ACHN (cell line): ENCODE measurements at regions not wholly inside any gene's neighbourhood (a gene's known extent, or its start where the extent isn't known, plus 50 kb on each side); places are given as distances from the start of the nearest gene placed in this dataset.
"Not testable (repeated sequence)": the region's sequence is repeated elsewhere in the genome, so short reads cannot be mapped to it uniquely, and the experiment has no call there.

Experiments used
- DNase-seq: peaks from one replicate; pipeline ENCODE4 v3.0.0-alpha.2; 2015
- in situ Hi-C: cut with HindIII; loops from 2 replicates; pipeline ENCODE4 v1.10.0; 2017; ENCODE audit warnings: low sequenced_read_pairs, low pct_ligation_motif_present, low pct_unique_long_range_greater_than_20kb

DNA sequence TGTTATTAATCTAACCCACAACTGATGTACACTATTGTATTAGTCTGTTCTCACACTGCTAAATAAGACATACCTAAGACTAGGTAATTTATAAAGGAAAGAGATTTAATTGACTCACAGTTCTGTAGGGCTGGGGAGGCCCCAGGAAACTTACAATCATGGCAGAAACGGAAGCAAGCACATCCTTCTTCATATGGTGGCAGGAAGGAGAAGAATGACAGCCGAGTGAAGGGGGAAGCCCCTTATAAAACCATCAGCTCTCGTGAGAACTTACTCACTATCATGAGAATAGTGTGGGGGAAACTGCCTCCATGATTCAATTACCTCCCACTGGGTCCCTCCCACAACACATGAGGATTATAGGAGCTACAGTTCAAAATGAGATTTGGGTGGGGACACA, 210.3 kb upstream of the POU1F1 start:
- DNase-seq, in situ Hi-C loops: not testable (repeated sequence)

DNA sequence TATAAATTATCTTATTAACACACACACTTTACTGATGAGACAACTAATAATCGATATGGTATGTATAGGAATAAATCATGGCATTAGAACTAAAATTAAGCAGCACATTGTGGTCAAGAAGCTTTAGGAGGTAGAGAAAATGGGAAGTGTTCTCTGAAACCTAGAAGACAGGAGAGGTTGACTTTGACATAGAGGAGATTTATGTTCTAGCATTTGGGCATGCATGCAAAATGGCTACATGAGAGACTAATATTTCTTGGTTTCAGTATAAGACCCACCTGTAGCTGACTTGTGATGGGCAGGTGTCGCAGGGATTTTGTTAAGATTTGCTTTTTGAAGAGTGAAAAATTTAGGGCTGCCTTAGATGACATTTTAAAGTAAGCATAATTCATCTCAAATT, 209.7 kb upstream of the POU1F1 start:
- in situ Hi-C loops = no loop called here
- DNase-seq = no peak

GRCh38 chr3:87478716-87479115, 202.3 kb upstream of the POU1F1 start:
- no peak for DNase-seq
- in situ Hi-C loops = no loop called here

GRCh38 chr3:87473944-87474343, 197.6 kb upstream of the POU1F1 start:
- no peak for DNase-seq
- in situ Hi-C loops = no loop called here

DNA sequence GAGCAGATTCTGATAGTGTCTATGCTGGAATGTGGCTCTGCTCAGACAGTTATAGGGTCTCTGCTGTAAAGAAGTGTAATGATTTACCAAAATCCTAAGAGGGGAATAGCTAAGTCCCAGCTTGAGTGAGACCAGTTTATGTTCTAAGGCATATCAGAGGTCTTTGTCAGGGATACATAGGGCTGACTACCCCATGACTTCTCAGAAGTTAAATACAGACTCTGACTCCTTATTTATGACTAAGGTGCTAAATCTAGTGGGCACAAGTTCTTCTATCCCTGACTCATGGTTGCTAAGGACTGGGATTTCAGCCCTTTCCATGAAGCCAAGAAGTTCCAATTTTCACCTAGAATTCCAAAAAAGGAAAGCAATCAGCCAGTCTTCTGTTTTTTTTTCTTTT, 192.6 kb upstream of the POU1F1 start:
- in situ Hi-C loops = no loop called here
- no peak for DNase-seq

DNA sequence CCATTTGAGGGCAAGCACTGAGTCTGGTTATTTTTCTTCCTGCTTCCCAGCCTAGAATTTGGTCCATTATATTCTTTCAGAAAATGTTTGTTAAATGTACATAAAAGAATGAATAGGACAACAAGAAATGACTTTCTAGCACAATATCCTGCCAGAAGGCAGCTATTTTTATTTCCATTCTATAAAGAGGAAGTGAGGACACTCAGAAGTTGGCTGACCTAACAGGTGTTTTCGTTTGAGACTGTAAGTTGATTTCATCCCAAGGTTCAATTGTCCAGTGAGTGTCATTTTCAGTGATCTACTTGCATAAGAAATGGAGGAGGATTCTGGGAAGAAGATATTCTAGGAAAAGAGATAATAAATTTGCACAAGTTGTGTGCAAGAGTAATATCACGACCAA, 191.9 kb upstream of the POU1F1 start:
- in situ Hi-C loops = no loop called here
- no peak for DNase-seq

DNA sequence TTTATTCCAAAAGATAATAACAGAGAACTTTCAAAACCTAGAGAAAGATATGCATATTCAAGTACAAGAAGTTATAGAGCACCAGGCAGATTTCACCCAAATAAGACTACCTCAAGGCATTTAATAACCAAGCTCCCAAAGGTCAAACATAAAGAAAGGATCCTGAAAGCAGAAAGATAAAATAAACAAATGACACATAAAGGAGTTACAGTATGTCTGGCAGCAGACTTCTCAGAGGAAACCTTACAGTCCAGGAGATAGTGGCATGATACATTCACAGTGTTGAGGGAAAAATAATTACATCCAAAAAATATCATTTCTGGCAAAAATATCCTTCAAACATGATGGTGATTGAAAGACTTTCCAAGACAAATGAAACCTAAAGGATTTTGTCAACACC, 185.8 kb upstream of the POU1F1 start:
- in situ Hi-C loops = no loop called here
- DNase-seq = no peak

- in situ Hi-C loops = no loop called here
- no peak for DNase-seq
Observed at GRCh38 chr3:87461443-87461842, 185.1 kb upstream of the POU1F1 start.

- in situ Hi-C loops = no loop called here
- DNase-seq = no peak
Observed at GRCh38 chr3:87461036-87461435, 184.7 kb upstream of the POU1F1 start.

- no peak for DNase-seq
- in situ Hi-C loops = no loop called here
Observed at GRCh38 chr3:87448558-87448957, 172.2 kb upstream of the POU1F1 start.

GRCh38 chr3:87446849-87447387, 170.5 kb upstream of the POU1F1 start:
- in situ Hi-C loops = no loop called here

DNA sequence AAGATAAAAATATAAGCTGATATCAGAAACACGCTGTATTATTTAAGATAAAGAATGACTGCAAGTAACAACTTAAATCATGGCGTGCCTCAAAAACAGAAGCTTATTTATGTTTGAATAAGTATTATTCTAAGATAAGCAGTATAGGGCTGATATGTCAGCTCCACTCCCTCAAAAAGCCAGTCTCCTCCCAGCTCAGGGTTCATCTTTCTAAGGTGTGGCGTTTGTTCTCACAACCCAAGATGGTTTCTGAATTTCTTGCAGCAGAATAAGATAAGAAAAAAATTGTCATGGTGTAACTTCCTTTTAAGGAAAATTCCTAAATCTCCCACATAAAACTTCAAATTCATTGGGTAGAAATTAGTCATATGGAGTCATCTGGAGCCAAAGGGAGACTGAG, 166.1 kb upstream of the POU1F1 start:
- DNase-seq = no peak
- in situ Hi-C loops = no loop called here

More at GRCh38 chr3:87446849-87447387, 170.5 kb upstream of the POU1F1 start:
- no peak for DNase-seq

DNA sequence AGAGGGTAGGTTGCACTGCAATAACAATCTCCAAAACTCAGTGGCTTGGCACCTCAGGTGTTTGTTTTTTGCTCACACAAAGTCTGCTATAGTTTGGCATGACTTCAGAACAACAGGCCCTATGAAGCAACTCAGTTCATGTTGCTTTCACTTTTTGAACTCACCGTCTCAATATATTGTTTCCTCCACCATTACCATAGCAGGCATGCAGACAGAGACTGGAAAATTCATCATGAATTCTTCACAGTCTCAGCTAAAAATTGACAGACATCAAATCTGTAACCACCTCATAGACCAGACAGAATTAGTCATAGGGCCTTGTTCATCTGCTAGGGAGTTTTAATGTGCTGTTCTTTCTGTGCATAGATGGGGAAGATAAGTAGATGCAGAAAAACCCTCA, 161.4 kb upstream of the POU1F1 start:
- in situ Hi-C loops = no loop called here
- peak; percentile 38 for DNase-seq

GRCh38 chr3:87436781-87437543, 160.6 kb upstream of the POU1F1 start:
- in situ Hi-C loops = no loop called here
- peak; percentile 4 for DNase-seq

GRCh38 chr3:87435926-87436620, 159.7 kb upstream of the POU1F1 start:
- in situ Hi-C loops = no loop called here
- no peak for DNase-seq

GRCh38 chr3:87433445-87433844, 157.1 kb upstream of the POU1F1 start:
- DNase-seq, in situ Hi-C loops: not testable (repeated sequence)

DNA sequence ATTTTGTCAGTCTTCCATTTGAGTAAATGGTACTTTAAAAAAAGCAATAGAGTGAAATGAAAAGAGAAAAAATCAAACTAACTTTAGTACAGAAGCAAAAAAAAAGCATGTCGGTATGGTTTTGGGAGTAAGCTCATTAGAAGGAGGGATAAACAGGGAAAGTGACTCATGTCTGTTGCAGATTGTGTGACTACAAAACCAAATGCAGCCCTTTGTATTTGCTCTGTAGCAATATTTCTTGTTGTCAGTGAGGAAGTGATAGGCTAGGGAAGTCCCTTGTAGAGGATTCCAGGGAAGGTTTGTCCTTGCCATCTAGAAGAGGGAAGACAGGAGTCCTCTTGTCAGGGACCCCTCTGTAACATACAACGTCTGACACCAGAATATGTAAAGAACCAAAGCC, 150.5 kb upstream of the POU1F1 start:
- no peak for DNase-seq
- in situ Hi-C loops = no loop called here

- DNase-seq = no peak
- in situ Hi-C loops = no loop called here
Observed at GRCh38 chr3:87425056-87425455, 148.7 kb upstream of the POU1F1 start.

GRCh38 chr3:87423336-87423735, 147.0 kb upstream of the POU1F1 start:
- in situ Hi-C loops = no loop called here

GRCh38 chr3:87422333-87422732, 145.9 kb upstream of the POU1F1 start:
- in situ Hi-C loops = no loop called here

More at GRCh38 chr3:87423336-87423735, 147.0 kb upstream of the POU1F1 start:
- no peak for DNase-seq

More at GRCh38 chr3:87422333-87422732, 145.9 kb upstream of the POU1F1 start:
- no peak for DNase-seq
